HG02759 (cell line): ENCODE measurements at regions not wholly inside any gene's neighbourhood (a gene's known extent, or its start where the extent isn't known, plus 50 kb on each side); places are given as distances from the start of the nearest gene placed in this dataset.
"Not testable (repeated sequence)": the region's sequence is repeated elsewhere in the genome, so short reads cannot be mapped to it uniquely, and the experiment has no call there.

Source experiments
- ATAC-seq: cut with Tn5 transposase; IDR thresholded peaks from one replicate; pipeline ENCODE4 v1.9.1; 2021; ENCODE audit warnings: mild to moderate bottlenecking, moderate library complexity; ENCODE audit not compliant: unreplicated experiment

- not testable (repeated sequence) for ATAC-seq
Observed at GRCh38 chr9:62145648-62146047, 955.8 kb downstream of the SPATA31A7 start.
